ENCODE measurements at regions not wholly inside any gene's neighbourhood (a gene's known extent, or its start where the extent isn't known, plus 50 kb on each side); places are given as distances from the start of the nearest gene placed in this dataset.

DNA sequence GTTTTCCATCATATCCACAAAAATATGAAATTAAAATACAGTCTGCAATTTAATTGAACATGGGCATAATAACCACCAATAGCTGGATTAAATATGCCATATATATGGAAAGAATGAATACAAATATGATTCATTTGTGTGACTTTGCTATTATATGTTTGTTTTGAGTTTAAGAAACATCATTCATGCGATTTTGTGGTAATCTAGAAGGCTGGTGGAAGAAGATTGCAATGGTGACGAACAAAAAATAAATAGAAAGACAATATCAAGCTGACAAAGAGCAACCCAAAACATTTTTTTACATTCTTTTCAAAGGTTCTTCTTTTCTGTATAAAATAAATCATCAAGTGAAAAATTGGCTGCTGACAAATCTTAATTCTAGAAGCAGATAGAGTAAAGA is 610.0 kb downstream of the MAT2B start:
- H3K4me3 ChIP-seq, result no peak overlapping the region
- no peak overlapping the region for H3K27ac ChIP-seq
- DNase-seq (ENCODE audit: low spot score), result no peak
- TF ChIP-seq, protein P1, sequence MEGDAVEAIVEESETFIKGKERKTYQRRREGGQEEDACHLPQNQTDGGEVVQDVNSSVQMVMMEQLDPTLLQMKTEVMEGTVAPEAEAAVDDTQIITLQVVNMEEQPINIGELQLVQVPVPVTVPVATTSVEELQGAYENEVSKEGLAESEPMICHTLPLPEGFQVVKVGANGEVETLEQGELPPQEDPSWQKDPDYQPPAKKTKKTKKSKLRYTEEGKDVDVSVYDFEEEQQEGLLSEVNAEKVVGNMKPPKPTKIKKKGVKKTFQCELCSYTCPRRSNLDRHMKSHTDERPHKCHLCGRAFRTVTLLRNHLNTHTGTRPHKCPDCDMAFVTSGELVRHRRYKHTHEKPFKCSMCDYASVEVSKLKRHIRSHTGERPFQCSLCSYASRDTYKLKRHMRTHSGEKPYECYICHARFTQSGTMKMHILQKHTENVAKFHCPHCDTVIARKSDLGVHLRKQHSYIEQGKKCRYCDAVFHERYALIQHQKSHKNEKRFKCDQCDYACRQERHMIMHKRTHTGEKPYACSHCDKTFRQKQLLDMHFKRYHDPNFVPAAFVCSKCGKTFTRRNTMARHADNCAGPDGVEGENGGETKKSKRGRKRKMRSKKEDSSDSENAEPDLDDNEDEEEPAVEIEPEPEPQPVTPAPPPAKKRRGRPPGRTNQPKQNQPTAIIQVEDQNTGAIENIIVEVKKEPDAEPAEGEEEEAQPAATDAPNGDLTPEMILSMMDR (IDR thresholded peaks at IDR 0.05), result no peak

DNA sequence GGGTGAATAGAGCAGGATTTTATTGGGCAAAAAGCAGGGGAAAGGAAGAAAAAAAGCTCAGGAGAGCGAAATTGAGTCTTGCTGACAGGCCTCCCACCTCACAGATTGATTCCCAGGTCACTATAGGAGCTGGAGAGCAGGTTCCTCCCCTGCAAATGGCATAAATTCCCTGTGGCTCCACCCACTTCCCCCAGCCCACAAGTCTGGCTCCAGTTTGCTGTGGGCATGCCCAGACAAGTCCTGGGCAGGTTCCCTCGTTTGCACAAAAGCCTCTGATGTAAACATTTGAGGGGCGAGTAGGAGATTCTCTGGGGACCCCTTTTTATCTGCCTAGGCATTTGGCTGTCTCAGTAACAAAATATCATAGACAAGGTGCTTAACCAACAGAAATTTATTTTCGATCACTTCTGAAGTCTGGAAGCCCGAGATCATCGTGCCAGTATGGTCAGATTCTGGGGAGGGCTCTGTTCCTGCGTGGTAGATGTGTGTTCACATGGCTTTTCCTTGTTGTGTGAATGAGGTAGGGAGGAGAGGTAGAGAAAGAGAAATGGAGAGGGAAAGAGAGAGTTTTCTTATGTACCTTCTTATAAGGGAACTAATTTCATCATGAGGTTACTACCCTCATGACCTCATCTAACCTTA is 614.5 kb downstream of the MAT2B start:
- TF ChIP-seq, protein P1 (IDR thresholded peaks at IDR 0.05), result no peak
- no peak overlapping the region for H3K27ac ChIP-seq
- no peak overlapping the region for H3K4me3 ChIP-seq
- DNase-seq (ENCODE audit: low spot score), result no peak

DNA sequence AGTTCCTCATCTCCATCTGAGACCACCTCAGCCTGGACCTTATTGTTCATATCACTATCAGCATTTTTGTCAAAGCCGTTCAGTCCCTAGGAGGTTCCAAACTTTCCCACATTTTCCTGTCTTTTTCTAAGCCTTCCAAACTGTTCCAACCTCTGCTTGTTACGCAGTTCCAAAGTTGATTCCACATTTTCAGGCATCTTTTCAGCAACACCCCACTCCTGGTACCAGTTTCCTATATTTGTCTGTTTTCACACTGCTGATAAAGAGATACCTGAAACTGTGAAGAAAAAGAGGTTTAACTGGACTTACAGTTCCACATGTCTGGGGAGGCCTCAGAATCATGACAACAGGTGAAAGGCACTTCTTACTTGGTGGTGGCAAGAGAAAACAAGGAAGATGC is 622.1 kb downstream of the MAT2B start:
- DNase-seq (ENCODE audit: low spot score), result no peak
- Histone ChIP-seq H3K4me3 (no peak overlapping the region), H3K27ac (no peak overlapping the region)
- TF ChIP-seq, protein P1 (IDR thresholded peaks at IDR 0.05), result no peak

DNA sequence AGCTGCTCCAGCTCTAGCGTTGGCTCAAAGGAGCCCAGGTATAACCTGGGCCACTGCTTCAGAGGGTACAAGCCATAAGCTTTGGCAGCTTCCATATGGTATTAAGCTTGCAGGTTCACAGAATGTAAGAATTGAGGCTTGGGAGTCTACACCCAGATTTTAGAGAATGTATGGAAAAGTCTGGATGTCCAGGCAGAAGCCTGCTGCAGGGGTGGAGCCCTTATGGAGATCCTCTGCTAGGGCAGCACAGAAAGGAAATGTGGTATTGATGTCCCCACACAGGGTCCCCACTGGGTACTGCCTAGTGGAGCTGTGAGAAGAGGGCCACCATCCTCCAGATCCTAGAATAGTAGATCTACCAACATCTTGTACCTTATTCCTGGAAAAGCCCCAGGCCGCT is 626.9 kb downstream of the MAT2B start:
- no peak overlapping the region for H3K27ac ChIP-seq
- TF ChIP-seq, protein P1 (IDR thresholded peaks at IDR 0.05), result no peak
- H3K4me3 ChIP-seq, result no peak overlapping the region
- DNase-seq (ENCODE audit: low spot score), result no peak

DNA sequence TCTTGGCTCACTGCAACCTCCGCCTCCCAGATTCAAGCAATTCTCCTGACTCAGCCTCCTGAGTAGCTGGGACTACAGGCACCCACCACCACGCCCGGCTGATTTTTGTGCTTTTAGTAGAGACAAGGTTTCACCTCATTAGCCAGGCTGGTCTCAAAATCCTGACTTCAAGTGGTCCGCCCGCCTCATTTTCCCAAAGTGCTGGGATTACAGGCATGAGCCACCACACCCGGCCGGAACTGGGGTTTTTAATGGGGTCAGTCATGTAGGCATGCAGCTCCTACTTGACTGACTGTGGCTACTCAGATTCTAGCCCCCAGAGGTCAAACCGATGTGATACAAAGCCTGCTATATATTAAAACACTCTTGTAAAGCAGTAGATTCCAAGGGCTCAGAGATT is 631.7 kb downstream of the MAT2B start:
- Histone ChIP-seq H3K4me3 (no peak overlapping the region), H3K27ac (no peak overlapping the region)
- DNase-seq (ENCODE audit: low spot score), result no peak
- TF ChIP-seq, protein P1 (IDR thresholded peaks at IDR 0.05), result no peak

DNA sequence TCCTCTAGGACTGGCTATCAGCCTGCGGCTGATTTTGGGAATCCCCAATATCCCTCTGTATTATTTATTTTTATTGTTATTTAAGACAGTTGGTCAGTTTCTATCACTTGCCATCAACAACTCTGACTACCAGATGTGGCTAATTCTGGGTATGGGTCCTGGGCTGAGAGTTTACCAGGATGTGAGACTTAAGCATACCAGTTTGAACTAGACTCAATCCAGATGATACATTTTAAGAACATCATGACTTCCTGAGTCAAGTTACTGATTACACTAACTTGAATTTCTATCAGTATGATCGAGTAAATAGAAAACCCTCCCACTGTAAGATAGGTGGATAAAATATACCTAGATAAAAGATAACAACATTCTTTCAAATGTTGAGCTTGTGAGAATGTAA is 634.0 kb downstream of the MAT2B start:
- no peak overlapping the region for H3K27ac ChIP-seq

DNA sequence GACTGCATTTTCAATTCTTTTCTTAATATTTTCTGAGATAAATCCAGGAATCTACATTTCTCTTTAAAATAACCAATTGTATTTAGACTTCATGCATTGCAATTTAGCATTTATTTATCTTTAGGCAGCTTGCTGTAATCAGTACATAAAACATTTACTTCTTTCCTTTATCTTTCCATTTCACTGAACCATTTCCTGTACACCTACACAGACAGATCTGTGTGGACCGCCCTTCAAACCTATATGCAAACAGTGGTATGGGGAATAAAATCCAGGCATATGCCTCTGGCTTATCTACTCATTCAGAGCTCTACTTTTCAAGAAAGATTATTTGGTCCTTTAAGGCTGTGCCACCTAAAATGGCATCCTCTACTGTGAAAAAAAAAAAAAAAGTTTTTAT is 640.0 kb downstream of the MAT2B start:
- no peak overlapping the region for H3K27ac ChIP-seq
- no peak for DNase-seq (ENCODE audit: low spot score)
- no peak overlapping the region for H3K4me3 ChIP-seq
- TF ChIP-seq, protein P1 (IDR thresholded peaks at IDR 0.05), result no peak

More for the DNA sequence above, 634.0 kb downstream of the MAT2B start:
- no peak for DNase-seq (ENCODE audit: low spot score)
- no peak overlapping the region for H3K4me3 ChIP-seq
- TF ChIP-seq, protein P1 (IDR thresholded peaks at IDR 0.05), result no peak
